ENCODE measurements at regions not wholly inside any gene's neighbourhood (a gene's known extent, or its start where the extent isn't known, plus 50 kb on each side); places are given as distances from the start of the nearest gene placed in this dataset.

DNA sequence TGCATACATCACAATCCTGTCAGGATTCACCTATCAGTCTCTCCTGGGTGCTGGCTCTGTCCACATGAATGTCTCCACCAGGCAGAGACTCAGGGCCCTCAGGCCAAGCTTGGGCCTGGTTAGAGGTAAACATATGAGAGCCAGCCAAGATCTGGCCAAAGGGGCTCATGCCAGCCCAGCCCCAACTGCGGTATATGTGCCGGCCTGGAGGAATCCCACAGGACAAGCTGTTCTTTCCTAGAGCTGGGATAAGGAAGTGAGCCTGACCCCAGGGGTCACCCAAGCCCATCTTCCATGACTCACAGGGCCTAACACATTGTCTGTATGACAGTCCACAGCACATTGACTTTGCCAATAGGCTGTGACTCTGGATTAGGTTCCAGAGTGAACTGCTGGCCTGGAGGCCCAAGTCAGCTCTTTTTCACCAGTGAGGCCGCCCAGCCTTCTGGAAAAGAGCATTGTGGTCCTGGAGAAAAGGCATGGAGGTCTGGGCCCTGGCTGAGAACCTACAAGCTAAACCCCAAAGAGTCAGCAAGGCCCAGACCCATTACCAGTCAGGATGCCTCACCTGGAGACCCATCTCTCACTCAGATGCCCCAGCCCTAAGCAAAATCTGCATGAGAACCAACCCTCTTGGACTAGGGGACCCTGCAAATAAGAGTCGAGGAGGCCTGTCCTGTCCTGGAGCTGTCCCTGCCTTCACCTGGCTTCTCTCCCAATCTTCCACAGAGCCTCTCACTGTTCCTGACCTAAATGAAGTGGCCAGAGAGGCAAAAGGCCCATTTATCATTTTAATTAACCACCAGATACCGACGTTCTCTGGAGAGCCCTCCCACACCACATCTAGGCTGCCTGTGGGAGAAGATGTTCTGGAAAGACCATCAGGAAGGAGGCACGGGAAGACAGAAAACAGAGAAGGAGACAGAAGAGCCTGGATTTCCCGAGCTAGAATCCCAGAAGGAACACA is 120.9 kb upstream of the PKDCC start:
- intact Hi-C loops (cut with DNase I) = loop anchor here in 5 of 10 donors (5.0 kb wide), 1 partner anchor 125 kb away; no protein-coding TSS in a partner anchor
- Histone ChIP-seq H3K36me3 (no peaks in the 10 kb centered on the region), H3K4me3 (no peak overlapping the region), H3K27me3 (no peaks in the 10 kb centered on the region), H3K27ac (peak overlapping the region; percentile 29 to 88 (median 78)), H3K9me3 (peaks cover 0 to 3% (median 0%) of the 10 kb centered on the region in 11 donors), H3K4me1 (peaks cover 8 to 66% (median 40%) of the 10 kb centered on the region in 9 donors)
- DNase-seq (no peak), ATAC-seq (peak in 7 of 8 donors; percentile 15 to 60 (median 30))
- WGBS, 2 donors = 38 to 39% methylated on average over 8 of the region's 8 CpGs
- no peak for TF ChIP-seq CTCF (IDR thresholded peaks at IDR 0.05)

DNA sequence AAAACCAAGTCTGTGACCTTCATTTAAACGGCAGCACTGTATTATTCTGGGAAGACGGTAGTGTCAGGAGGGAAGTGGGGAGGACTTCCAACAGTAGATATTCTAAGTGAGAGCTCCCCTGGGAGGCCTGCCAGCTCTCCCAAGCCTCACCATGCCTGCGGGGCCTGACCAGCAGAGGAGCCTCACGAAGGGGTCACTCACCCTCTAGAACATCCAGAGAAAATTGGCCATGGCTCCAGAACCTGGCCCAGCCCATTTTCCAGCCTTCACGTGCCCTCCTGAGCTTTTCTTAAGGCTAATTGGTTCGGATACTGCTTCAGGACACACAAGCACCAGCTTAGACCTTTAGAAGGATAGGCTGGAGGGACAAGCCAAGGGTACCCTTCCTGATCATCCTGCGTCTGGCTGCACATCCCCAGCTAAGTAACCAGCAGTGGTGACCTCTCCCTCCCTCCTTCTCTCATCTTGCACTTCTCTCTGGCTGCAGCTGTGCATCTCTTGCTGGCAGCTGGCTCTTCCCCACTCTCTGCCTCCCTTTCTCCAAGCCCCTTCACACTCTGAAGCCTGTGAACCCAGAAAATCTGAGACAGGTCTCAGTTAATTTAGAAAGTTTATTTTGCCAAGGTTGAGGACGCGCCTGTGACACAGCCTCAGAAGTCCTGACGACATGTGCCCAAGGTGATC is 120.1 kb upstream of the PKDCC start:
- WGBS, 2 donors = 53 to 54% methylated on average over 10 of the region's 10 CpGs
- H3K4me3 ChIP-seq = no peak overlapping the region
- DNase-seq (peak; percentile 32 to 41), ATAC-seq (peak in 5 of 8 donors; percentile 4 to 47 (median 34))
- peaks cover 8 to 66% (median 43%) of the 10 kb centered on the region in 9 donors for H3K4me1 ChIP-seq
- no peak for TF ChIP-seq CTCF (IDR thresholded peaks at IDR 0.05)
- no peaks in the 10 kb centered on the region for H3K36me3 ChIP-seq
- H3K27ac ChIP-seq = peak overlapping the region; percentile 29 to 88 (median 78)
- H3K9me3 ChIP-seq = peaks cover 0 to 3% (median 0%) of the 10 kb centered on the region in 11 donors
- intact Hi-C loops (cut with DNase I) = loop anchor here in 5 of 10 donors (5.0 kb wide), 1 partner anchor 125 kb away; no protein-coding TSS in a partner anchor
- no peaks in the 10 kb centered on the region for H3K27me3 ChIP-seq

- peaks cover 13 to 66% (median 47%) of the 10 kb centered on the region in 9 donors for H3K4me1 ChIP-seq
- DNase-seq = no peak
- peaks cover 0 to 3% (median 0%) of the 10 kb centered on the region in 11 donors for H3K9me3 ChIP-seq
- no peaks in the 10 kb centered on the region for H3K36me3 ChIP-seq
- H3K27ac ChIP-seq = peak overlapping the region in 2 of 10 donors; percentile 4 to 83
- no peak overlapping the region for H3K4me3 ChIP-seq
- intact Hi-C loops (cut with DNase I) = loop anchor here in 5 of 10 donors (5.0 kb wide), 1 partner anchor 124 kb away; no protein-coding TSS in a partner anchor
- WGBS, 2 donors = 75 to 79% methylated on average over 6 of the region's 6 CpGs
- ATAC-seq = no peak
- H3K27me3 ChIP-seq = no peaks in the 10 kb centered on the region
- TF ChIP-seq CTCF (IDR thresholded peaks at IDR 0.05) = no peak
Measured at GRCh38 chr2:41928526-41928925, 119.3 kb upstream of the PKDCC start.

Measured in heart right ventricle (tissue), 16 donors.